K562 (cell line): ENCODE measurements at regions not wholly inside any gene's neighbourhood (a gene's known extent, or its start where the extent isn't known, plus 50 kb on each side); places are given as distances from the start of the nearest gene placed in this dataset.

Experiments used
- ATAC-seq: fragments of 200-7000 bp; cut with Tn5 transposase; 3 replicates; pipeline ENCODE4 v1.9.1; 2020; ENCODE audit warnings: moderate library complexity
- BruUV-seq: library from RNA; stranded (reverse); fragments of 400-500 nt; replicated peaks from 2 replicates; lab custom pipeline; 2021; lab: Mats Ljungman, UMichigan
- CTCF ChIA-PET: fragments of 300-600 bp; formaldehyde crosslinking; extraction: SDS; loops from one replicate; lab custom pipeline; 2021; ENCODE audit warnings: low intra/inter-chr PET ratio; lab: Yijun Ruan, JAX
- POLR2A ChIA-PET: fragments of 300-600, 350-650 bp; sonication (Branson Sonifier 250); formaldehyde crosslinking; extraction: SDS; loops from one replicate; lab custom pipeline; 2021; ENCODE audit warnings: antibody characterized with exemption, inconsistent platforms; lab: Yijun Ruan, JAX
- DNase-seq, 4 experiments: peaks; one replicate each; pipeline versions ENCODE4 v3.0.0 to v3.0.0-alpha.2; 2011 to 2018; ENCODE audit warnings: low spot score in 3 of 4, mixed read lengths in 3 of 4; ENCODE audit errors: extremely low read depth in 1 of 4
- FAIRE-seq: peaks from 2 replicates; lab custom pipeline; 2011; peaks lifted over from hg19 to GRCh38; lab: Jason Lieb, UNC
- H2AFZ ChIP-seq: 2 replicates; pipeline ENCODE4 v1.6.0; 2011; ENCODE audit warnings: low read depth, low read length, control low read depth, inconsistent platforms
- H3K27ac ChIP-seq: fragments of 200-600 bp; 3 replicates; pipeline ENCODE4 v1.8.0; 2011; ENCODE audit warnings: low read depth, mild to moderate bottlenecking, control low read depth, inconsistent platforms, low read length, moderate library complexity, mixed read lengths; ENCODE audit errors: extremely low read depth
- H3K27me3 ChIP-seq, 2 experiments: fragments of 300-600 bp in 1 of 2; 2 replicates in 1 of 2; 3 replicates in 1 of 2; pipeline versions ENCODE4 v1.6.0 to v1.8.0; 2011; ENCODE audit warnings: inconsistent platforms in 2 of 2, low read length in 2 of 2, mild to moderate bottlenecking in 1 of 2, mixed read lengths in 1 of 2, moderate library complexity in 1 of 2; ENCODE audit not compliant: control insufficient read depth in 2 of 2, insufficient read depth in 2 of 2
- H3K36me3 ChIP-seq: fragments of 300-600 bp; 3 replicates; pipeline ENCODE4 v1.8.0; 2011; ENCODE audit warnings: mild to moderate bottlenecking, low read length, inconsistent platforms; ENCODE audit not compliant: control insufficient read depth, insufficient read depth
- H3K4me1 ChIP-seq, 2 experiments: fragments of 200-600 bp in 1 of 2; replicated peaks in 1 of 2; 2 replicates in 1 of 2; 3 replicates in 1 of 2; pipeline versions ENCODE4 v1.5.1 to v1.8.0; 2011; ENCODE audit warnings: inconsistent platforms in 2 of 2, low read length in 2 of 2, mild to moderate bottlenecking in 1 of 2, mixed read lengths in 1 of 2, moderate library complexity in 1 of 2; ENCODE audit not compliant: control insufficient read depth in 2 of 2, insufficient read depth in 2 of 2
- H3K4me2 ChIP-seq: 2 replicates; pipeline ENCODE4 v1.6.1; 2011; ENCODE audit warnings: low read length, control low read depth, inconsistent platforms, mixed read lengths; ENCODE audit not compliant: insufficient read depth
- H3K4me3 ChIP-seq: fragments of 200-600 bp; sonication (generic), shearing (Covaris generic); 2 replicates; pipeline ENCODE4 v1.5.1; 2016; ENCODE audit warnings: control low read depth, inconsistent platforms
- H3K79me2 ChIP-seq: fragments of 200-600 bp; 3 replicates; pipeline ENCODE4 v1.8.0; 2011; ENCODE audit warnings: low read length, inconsistent platforms; ENCODE audit not compliant: control insufficient read depth, insufficient read depth
- H3K9ac ChIP-seq, 2 experiments: 2 replicates each; pipeline versions ENCODE4 v1.6.0 to v1.6.1; 2011; ENCODE audit warnings: low read depth in 2 of 2, low read length in 2 of 2, control low read depth in 1 of 2, inconsistent platforms in 1 of 2, mild to moderate bottlenecking in 1 of 2, mixed read lengths in 1 of 2; ENCODE audit not compliant: insufficient read depth in 1 of 2
- H3K9me1 ChIP-seq: one replicate; pipeline ENCODE4 v1.6.0; 2011; ENCODE audit warnings: inconsistent platforms, mild to moderate bottlenecking, low read length, moderate library complexity; ENCODE audit not compliant: control insufficient read depth, insufficient read depth
- H3K9me3 ChIP-seq: replicated peaks from 2 replicates; pipeline ENCODE4 v1.5.1; 2011; ENCODE audit warnings: low read depth, low read length, inconsistent platforms; ENCODE audit not compliant: control insufficient read depth, insufficient read depth
- H4K20me1 ChIP-seq: replicated peaks from 2 replicates; pipeline ENCODE4 v1.6.1; 2011; ENCODE audit warnings: low read length, inconsistent platforms, mixed read lengths; ENCODE audit not compliant: control insufficient read depth, insufficient read depth
- BRD4 ChIP-seq: fragments of 200-600 bp; sonication (generic); IDR thresholded peaks from 2 replicates; pipeline ENCODE4 v1.6.1; 2017; ENCODE audit warnings: inconsistent platforms
- MGA ChIP-seq: fragments of 450-650 bp; IDR thresholded peaks from 2 replicates; pipeline ENCODE4 v1.6.1; 2016; ENCODE audit warnings: mild to moderate bottlenecking, moderate library complexity
- RUNX1 ChIP-seq: sonication (generic); IDR thresholded peaks from 2 replicates; pipeline ENCODE4 v1.6.1; 2016; ENCODE audit warnings: antibody characterized with exemption, low read depth
- SIX5 ChIP-seq, 2 experiments: IDR thresholded peaks; 2 replicates each; pipeline ENCODE4 v1.6.1; 2011; ENCODE audit warnings: low read length in 2 of 2, borderline replicate concordance in 1 of 2, low read depth in 1 of 2, mild to moderate bottlenecking in 1 of 2, moderate library complexity in 1 of 2; ENCODE audit not compliant: insufficient read depth in 1 of 2
- ZNF584 ChIP-seq: fragments of 200-800 bp; sonication (Bioruptor generic); IDR thresholded peaks from 2 replicates; pipeline ENCODE4 v1.6.1; 2016; ENCODE audit warnings: low read depth, mild to moderate bottlenecking, missing genetic modification characterization, missing compliant biosample characterization
- WGBS: fragments of 100-300 bp; shearing (Covaris generic); methylation state at CpG from one replicate; pipeline ENCODE4 v1.1.6; 2016; ENCODE audit warnings: low coverage, mixed read lengths; ENCODE audit not compliant: insufficient coverage; ENCODE audit errors: missing lambda C conversion rate; 5-methylcytosine and 5-hydroxymethylcytosine counted together
- in situ Hi-C: fragments of 300-500 bp; cut with MboI; formaldehyde crosslinking; loops from 4 replicates; pipeline ENCODE4 v1.15.0; 2018; ENCODE audit warnings: inconsistent platforms, mixed read lengths
- intact Hi-C: fragments of 100-400 bp; cut with micrococcal nuclease; formaldehyde crosslinking; loops from 2 replicates; pipeline ENCODE4 v1.14.2; 2022
- TF ChIP-seq, protein P1 (sequence below), 3 experiments: fragments of 200-800 bp in 1 of 3; fragments of 250-450 bp in 1 of 3; fragments of 450-650 bp in 1 of 3; sonication (Bioruptor Pico) in 1 of 3; sonication (Bioruptor generic) in 1 of 3; formaldehyde crosslinking in 1 of 3; IDR thresholded peaks; 2 replicates each; pipeline versions ENCODE4 v1.6.1 to v1.8.0; 2016 to 2022; ENCODE audit warnings: mild to moderate bottlenecking in 2 of 3, missing genetic modification characterization in 2 of 3, missing compliant biosample characterization in 1 of 3, moderate library complexity in 1 of 3

DNA sequence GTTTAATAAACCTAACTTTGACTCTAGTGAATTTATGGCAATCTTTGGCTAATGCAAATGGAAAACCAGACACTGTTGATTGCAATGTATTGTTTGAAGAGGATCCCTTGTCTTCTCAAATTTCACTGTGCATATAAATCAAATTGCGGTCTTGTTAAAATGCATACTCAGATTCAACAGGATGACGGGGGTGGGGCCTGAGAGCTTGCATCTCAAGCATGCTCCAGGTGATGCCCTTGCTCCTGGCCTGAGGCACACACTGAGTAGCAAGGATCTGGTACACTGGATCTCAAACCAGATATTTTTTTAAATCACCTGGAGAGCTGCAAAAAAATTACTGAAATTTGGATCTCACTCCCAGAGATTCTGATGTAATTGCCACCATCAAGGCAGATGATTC lies 463.7 kb downstream of the DNAH5 start:
- H2AFZ ChIP-seq: no peak overlapping the region
- no peak overlapping the region for H3K4me2 ChIP-seq
- no peaks in the 10 kb centered on the region for H3K9me1 ChIP-seq
- H3K4me3 ChIP-seq: no peak overlapping the region
- FAIRE-seq: no peak
- H3K36me3 ChIP-seq: no peaks in the 10 kb centered on the region
- CTCF ChIA-PET: no interaction called here
- POLR2A ChIA-PET: interaction anchor here (0.8 kb wide), 1 partner anchor 25 kb away, joined by 4 read pairs; no protein-coding TSS in a partner anchor
- no peaks in the 10 kb centered on the region; the same call in 1 of the 2 replicates for H3K9me3 ChIP-seq
- H3K9ac ChIP-seq: no peak overlapping the region
- in situ Hi-C loops (no loop called here), intact Hi-C loops (no loop called here)
- whole genome bisulfite sequencing: 4% methylated on average over 2 of the region's 2 CpGs
- no peaks in the 10 kb centered on the region for H4K20me1 ChIP-seq
- no peak for DNase-seq
- no peaks in the 10 kb centered on the region for H3K4me1 ChIP-seq
- no TSS peak for BruUV-seq
- H3K27me3 ChIP-seq: no peaks in the 10 kb centered on the region
- no peaks in the 10 kb centered on the region for H3K79me2 ChIP-seq
- ATAC-seq: no peak
- H3K27ac ChIP-seq: no peak overlapping the region
- TF ChIP-seq, protein P1, sequence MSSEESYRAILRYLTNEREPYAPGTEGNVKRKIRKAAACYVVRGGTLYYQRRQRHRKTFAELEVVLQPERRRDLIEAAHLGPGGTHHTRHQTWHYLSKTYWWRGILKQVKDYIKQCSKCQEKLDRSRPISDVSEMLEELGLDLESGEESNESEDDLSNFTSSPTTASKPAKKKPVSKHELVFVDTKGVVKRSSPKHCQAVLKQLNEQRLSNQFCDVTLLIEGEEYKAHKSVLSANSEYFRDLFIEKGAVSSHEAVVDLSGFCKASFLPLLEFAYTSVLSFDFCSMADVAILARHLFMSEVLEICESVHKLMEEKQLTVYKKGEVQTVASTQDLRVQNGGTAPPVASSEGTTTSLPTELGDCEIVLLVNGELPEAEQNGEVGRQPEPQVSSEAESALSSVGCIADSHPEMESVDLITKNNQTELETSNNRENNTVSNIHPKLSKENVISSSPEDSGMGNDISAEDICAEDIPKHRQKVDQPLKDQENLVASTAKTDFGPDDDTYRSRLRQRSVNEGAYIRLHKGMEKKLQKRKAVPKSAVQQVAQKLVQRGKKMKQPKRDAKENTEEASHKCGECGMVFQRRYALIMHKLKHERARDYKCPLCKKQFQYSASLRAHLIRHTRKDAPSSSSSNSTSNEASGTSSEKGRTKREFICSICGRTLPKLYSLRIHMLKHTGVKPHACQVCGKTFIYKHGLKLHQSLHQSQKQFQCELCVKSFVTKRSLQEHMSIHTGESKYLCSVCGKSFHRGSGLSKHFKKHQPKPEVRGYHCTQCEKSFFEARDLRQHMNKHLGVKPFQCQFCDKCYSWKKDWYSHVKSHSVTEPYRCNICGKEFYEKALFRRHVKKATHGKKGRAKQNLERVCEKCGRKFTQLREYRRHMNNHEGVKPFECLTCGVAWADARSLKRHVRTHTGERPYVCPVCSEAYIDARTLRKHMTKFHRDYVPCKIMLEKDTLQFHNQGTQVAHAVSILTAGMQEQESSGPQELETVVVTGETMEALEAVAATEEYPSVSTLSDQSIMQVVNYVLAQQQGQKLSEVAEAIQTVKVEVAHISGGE (CRISPR knock-in tag; IDR thresholded peaks at IDR 0.05): no peak
- TF ChIP-seq BRD4 (no peak), RUNX1 (no peak), ZNF584 (no peak), MGA (no peak), SIX5 (IDR thresholded peaks at IDR 0.05; ENCODE audit: borderline replicate concordance in 1 of 2, insufficient read depth in 1 of 2, low read depth in 1 of 2, low read length in 2 of 2) (no peak)
